Smooth muscle cell of the brain vasculature (primary cell): ENCODE measurements at regions not wholly inside any gene's neighbourhood (a gene's known extent, or its start where the extent isn't known, plus 50 kb on each side); places are given as distances from the start of the nearest gene placed in this dataset.

Experiments used
- DNase-seq: peaks from one replicate; pipeline ENCODE4 v3.0.0-alpha.2; 2012; ENCODE audit warnings: low read depth, low spot score

GRCh38 chr13:47623862-47624261 is 377.2 kb downstream of the SUCLA2 start:
- DNase-seq = no peak

DNA sequence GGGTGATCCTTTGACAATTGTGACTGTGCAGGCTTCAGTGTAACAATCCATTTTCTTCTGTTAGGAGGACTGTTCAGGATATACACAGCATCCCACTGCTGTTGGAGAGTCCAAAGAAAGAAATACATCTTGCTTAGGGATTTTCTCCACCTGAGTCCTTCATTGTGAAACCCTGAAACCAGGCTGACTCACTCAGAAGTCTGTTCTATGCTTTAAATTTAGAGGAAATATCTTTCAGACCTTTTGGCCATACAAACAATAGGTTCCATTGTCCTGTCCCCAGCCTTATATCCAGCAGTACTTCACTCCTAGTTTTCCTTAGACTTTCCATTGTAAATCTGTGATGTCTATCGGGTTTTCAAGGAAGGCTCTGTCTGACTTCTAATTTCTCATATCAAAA is 379.1 kb downstream of the SUCLA2 start:
- no peak for DNase-seq

GRCh38 chr13:47611664-47612288 is 389.3 kb downstream of the SUCLA2 start:
- DNase-seq = no peak

DNA sequence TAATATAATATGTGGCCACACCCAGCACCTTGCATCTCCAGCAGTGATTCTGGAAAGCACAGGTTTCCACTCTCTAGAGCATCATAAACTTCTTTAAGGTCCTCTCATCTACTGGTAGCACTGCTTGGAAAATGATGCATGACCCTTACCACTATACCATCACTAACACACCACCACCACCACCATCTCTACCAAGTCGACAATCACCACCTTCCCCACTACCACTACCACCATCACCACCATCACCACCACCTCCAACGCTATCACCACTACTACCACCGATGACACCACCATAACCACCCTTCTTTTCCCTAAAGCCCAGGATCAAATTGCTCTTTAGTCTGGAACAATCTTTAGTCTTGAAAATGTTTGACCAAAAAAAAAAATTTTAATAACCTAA is 390.4 kb downstream of the SUCLA2 start:
- no peak for DNase-seq

DNA sequence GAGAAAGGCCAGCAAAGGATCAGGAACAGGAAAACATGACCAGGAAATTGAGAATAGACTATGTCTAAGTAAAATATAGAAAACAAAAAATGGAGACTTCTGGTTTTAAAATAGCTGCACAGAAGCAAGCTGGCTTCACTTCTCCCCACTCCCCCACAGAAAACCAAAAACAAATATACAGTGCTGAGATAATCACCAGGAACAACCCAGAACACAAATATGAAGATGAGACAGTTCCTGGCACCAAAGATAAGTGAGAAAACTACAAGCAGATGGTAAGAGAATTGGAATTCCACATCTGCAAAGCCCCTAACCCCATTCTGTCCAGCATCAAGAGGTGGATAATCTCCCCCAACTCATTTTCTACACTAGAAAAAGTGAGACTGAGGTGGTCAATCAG is 397.7 kb downstream of the SUCLA2 start:
- no peak for DNase-seq

DNA sequence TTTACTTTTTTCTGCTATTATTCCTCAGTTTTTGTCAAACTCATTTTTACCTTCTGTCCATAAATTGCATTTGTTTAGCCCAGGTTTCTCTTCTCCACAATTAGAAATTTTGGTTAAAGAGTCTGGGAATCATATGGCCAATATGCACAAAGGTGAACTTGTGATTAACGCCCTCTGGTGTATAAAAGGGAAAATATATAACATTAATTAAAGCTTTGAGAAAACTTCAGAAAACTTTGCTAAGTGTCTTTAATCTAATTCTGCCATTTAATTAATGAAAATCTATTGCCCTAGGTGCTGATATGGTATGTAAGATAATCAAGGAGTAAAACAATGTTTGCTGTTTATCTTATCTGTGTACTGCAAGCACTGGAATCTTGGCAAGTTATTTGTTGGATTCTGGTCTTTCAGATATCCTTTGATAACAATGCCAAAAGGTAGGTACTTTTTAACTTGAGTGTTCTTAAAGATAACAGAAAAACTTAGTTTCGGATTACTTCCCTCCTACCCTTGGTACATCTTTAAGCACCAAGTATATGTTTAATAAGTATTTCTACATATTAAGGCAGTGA is 402.6 kb downstream of the SUCLA2 start:
- no peak for DNase-seq

DNA sequence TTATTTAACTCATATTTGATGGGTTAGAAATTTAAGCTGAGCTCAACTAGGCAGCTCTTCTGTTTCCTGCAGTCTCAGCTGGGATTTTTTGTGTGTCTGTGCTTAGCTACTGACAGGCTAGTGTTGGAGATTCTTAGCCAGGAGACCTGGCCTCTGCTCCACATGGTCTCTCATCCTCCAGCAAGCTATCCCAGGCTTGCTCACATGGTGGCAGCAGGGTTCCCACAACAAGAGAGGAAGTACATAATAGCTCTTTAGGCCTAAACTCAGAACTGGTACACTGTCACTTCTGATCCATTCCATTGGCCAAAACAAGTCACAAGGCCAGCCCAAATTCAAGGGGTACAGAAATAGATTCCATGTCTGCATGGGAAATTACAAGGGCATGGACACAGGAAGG is 406.2 kb downstream of the SUCLA2 start:
- DNase-seq = no peak

DNA sequence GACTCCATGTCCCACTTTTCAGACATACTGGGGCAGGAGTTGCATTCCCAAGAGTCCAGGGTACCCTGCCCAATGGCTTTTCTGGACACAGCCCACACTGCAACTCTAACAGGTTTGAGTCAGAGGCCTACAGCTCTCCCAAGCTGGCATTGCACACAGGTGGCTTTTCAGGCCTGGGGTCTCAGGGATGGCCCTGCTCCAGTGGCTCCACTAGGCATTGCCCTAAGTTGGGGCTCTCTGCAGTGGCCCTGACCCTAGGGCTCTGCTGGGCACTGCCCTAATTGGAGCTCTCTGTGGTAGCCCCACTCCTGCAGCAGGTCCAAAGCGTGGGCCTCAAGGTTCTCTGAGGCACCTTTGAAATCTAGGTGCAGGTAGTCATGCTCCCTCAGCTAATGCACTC is 408.8 kb downstream of the SUCLA2 start:
- no peak for DNase-seq

GRCh38 chr13:47588676-47589075 is 412.4 kb downstream of the SUCLA2 start:
- no peak for DNase-seq

- DNase-seq = no peak
Measured at GRCh38 chr13:47572375-47572774, 428.7 kb downstream of the SUCLA2 start.

GRCh38 chr13:47564041-47564440 is 437.0 kb downstream of the SUCLA2 start:
- DNase-seq = no peak

DNA sequence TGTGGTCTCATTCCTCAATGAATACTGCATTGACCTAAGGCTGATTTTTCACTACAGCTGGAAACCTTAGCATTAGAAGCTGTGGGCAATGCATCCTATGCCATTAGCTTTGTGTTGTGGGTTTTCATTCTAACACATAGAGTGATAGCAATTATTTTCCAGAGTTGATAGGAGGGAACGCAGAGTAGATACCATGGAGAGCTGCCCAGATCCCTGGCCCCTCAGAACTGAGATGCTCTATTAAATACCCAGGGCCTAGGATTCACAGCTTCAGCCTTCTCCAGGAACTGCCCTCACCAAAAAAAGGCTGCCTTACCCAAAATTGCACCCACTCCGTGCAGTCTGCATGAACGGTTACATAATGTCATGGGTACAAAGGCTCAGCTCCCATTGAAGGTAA is 444.4 kb downstream of the SUCLA2 start:
- DNase-seq = no peak

DNA sequence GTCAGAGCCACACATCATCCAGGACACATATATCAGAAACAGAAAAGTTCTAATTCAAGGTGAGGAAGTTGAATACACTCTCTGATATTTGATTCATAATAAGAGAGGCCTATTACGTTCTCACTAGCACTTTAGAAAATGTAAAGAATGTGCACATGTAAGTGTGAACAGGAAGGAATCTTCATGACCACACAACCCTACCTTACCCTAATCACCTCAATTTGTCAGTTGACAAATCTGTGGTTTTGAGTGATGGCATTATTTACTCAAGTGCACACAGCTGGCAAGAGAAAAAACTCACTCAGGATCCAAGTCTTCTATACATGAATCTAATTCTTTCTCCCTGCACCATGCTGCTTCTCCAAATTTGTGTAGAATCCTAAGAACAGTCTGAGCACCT is 445.8 kb downstream of the SUCLA2 start:
- no peak for DNase-seq

- DNase-seq = no peak
Measured at GRCh38 chr13:47553329-47553977, 447.6 kb downstream of the SUCLA2 start.

GRCh38 chr13:47549219-47549752 is 451.8 kb downstream of the SUCLA2 start:
- DNase-seq = no peak

GRCh38 chr13:47548294-47548840 is 452.7 kb downstream of the SUCLA2 start:
- DNase-seq = no peak

GRCh38 chr13:47546391-47547225 is 454.5 kb downstream of the SUCLA2 start:
- no peak for DNase-seq

- DNase-seq = no peak
Measured at GRCh38 chr13:47545201-47546024, 455.7 kb downstream of the SUCLA2 start.

DNA sequence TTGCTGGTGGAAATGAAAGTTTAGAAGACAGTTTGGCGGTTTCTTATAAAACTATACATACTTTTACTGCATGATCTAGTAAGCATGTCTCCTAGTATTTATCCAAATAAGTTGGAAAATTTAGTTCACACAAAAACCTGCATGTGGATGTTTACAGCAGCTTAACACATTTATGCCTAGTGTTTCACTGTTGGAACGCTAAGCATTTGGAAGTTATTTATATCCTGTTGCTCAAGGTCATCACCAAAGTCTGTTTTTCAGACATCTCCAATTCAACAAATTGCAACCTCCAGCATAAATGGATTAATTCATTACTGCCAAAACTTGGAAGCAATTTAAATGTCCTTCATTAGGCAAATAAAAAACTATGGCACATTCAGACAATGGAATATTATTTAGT is 461.8 kb downstream of the SUCLA2 start:
- no peak for DNase-seq

DNA sequence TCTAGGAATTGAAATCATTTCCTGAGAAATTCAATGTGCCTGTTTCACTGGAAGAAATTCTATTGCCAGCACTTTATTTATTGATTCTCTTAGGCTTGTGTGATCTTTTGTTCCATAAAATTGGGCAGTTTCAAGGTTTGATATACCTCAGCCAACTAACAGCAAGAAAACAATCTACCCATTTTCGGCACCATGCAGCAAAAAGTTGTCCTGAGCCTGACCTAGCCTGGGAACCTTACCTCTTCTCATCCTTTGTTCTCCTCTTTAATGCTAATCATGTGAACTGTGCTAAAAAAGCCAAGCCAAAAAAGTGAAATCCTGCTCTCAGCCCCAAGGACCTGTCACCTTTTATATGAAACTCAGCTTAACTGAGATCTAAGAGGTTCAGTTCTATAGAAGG is 477.3 kb downstream of the SUCLA2 start:
- no peak for DNase-seq

GRCh38 chr13:47521890-47522487 is 479.1 kb downstream of the SUCLA2 start:
- no peak for DNase-seq
